Fibroblast of skin of left biceps (primary cell): ENCODE measurements at regions not wholly inside any gene's neighbourhood (a gene's known extent, or its start where the extent isn't known, plus 50 kb on each side); places are given as distances from the start of the nearest gene placed in this dataset.
"Not testable (repeated sequence)": the region's sequence is repeated elsewhere in the genome, so short reads cannot be mapped to it uniquely, and the experiment has no call there.

Source experiments
- DNase-seq, 2 experiments: peaks; one replicate each; pipeline ENCODE4 v3.0.0-alpha.2; 2013; ENCODE audit warnings: low read depth in 2 of 2

DNA sequence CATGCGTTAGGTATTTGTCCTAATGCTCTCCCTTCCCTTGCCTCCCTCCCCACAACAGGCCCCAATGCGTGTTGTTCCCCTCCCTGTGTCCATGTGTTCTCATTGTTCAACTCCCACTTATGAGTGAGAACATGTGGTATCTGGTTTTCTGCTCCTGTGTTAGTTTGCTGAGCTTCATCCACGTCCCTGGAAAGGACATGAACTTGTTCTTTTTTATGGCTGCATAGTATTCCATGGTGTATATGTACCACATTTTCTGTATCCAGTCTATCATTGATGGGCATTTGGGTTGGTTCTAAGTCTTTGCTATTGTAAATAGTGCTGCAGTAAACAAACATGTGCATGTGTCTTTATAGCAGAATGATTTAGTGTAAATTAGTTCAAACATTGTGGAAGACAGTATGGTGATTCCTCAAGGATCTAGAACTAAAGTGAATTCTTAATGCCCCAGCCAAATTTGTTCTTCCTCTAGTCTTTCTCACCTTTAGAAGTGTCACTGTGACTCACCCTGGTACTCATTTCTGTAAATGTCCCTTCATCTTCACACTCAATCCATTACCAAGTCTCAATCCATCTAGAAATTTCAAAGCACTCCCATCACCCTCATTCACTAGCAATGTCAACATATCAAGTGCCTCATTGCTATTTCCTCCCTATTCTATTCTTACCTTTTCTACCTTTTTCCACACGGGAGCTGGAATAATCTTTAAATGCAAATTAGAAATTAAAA is 123.9 kb downstream of the MREG start:
- not testable (repeated sequence) for DNase-seq

DNA sequence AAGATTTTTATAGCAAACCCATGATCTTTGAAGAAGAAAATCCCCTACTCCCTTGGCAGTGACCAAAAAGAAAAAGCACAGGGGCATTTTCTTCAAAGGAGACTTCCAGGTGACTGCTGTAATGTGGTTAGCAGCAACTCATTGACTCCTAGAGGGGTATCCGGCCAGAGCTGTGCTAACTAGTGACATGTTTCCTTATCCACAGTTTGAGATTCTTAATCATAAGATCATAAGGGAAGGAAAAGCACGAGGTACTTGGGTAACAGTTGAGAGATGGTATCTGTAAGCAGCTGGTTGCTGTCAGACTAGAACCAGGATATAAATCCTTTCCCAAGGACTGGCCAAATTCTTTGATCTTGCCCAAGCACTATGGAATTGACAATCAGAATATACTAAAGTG is 124.7 kb downstream of the MREG start:
- no peak for DNase-seq

- DNase-seq: no peak
Observed at GRCh38 chr2:215887303-215887702, 126.0 kb downstream of the MREG start.

DNA sequence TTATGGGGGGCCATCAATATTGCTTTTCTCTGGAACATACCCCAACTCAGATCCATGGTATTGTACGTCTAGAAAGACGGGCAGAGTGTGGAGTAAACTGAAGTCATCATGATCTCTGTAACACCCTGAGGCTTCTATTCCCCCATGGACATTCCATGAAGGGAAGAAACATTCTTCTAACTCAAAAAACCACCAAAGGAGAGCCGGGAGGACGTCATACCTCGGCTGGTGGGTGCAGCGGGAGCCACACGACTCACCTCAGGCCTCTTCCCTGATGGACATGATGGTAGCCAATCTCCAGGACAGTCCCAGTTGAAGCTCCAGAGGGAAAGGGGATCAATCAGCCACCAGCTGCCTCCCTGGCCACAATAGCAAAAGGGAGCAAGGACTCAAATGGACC is 127.3 kb downstream of the MREG start:
- DNase-seq: no peak

- DNase-seq: no peak
Observed at GRCh38 chr2:215885536-215885935, 127.8 kb downstream of the MREG start.

DNA sequence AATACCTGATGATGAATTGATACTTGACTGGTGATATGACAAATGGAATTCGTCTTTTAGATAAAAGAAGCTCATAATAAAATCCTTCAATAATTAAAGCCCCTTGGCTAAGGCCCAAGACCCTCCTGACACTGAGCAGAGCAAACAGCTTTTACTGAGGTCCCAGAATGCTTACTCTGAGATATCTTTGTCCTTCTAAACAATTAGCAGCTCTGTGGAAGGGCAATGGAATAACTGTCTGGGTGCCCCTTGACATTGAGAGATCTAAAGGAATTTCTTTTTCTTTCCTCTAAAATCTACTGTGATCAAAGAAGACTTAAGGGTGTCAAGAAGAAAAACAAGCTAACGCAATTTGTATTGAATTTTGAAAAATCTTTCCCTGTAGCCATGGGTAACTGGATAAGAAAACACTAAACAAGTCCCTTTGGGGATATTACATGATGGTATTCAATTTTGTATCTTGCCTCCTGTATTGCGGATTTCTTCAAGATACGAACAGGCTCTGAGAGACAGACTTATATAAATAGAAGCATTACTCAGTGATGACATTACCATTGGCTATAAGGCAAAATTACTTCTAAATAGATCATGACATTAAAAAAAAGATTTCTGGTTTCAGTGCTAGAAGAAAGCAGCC is 128.8 kb downstream of the MREG start:
- peak in 1 of 2 experiments; percentile 57 for DNase-seq

- no peak for DNase-seq
Observed at GRCh38 chr2:215883799-215884198, 129.6 kb downstream of the MREG start.

DNA sequence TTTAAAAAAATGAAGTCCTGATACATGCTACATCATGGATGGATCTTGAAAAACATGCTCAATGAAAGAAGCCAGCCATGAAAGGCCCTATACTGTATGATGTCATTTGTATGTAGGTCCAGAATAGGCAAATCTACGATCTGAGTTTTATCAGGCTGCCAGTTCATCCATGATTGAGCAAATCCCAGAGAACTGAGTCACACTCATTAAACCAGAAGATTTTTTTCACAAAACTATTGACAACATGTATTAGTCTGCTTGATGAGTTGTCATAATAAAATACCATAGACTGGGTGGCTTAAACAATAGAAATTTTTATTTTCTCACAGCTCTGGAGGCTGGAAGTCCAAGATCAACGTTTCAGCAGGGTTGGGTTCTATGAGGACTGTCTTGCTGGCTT is 130.7 kb downstream of the MREG start:
- DNase-seq: no peak

- DNase-seq: no peak
Observed at GRCh38 chr2:215881582-215881981, 131.8 kb downstream of the MREG start.

DNA sequence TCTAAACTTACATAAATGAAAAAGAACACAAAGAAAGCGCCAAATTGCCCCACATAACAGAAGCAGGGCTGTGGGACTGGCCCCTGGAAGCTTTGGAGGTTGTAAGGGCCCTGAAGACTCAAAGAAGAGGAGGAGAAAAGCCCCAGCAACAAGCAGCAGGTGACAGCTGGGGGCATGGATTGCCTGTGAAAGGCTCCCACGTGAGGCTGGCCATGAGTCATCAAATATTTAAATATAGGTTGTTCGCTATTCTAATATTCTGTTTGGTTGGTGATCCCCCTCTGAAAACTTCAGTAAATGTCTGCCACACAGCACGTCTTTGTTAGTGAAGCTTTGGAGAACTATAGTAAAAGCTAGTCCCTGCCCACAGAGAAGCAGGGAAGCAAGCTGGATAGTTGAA is 132.4 kb downstream of the MREG start:
- DNase-seq: no peak

GRCh38 chr2:215879977-215880940 is 133.1 kb downstream of the MREG start:
- DNase-seq: no peak

- no peak for DNase-seq
Observed at GRCh38 chr2:215879331-215879730, 134.0 kb downstream of the MREG start.

- DNase-seq: no peak
Observed at GRCh38 chr2:215878476-215879063, 134.8 kb downstream of the MREG start.

DNA sequence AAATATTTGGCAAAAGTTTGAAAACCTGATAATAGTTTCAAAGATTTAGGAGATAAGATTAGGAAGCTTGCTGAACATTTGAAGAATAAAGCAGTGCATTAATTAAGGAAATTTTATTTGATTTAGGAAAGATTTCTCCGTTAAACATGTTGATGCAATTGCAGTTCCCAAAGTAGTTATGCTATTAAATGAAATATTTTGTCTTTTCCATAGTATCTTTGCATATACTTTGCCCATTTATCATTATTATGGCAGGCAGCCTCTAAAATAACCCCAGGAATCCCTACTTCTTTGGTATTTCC is 136.5 kb downstream of the MREG start:
- no peak for DNase-seq

- DNase-seq: no peak
Observed at GRCh38 chr2:215876139-215876936, 137.0 kb downstream of the MREG start.

DNA sequence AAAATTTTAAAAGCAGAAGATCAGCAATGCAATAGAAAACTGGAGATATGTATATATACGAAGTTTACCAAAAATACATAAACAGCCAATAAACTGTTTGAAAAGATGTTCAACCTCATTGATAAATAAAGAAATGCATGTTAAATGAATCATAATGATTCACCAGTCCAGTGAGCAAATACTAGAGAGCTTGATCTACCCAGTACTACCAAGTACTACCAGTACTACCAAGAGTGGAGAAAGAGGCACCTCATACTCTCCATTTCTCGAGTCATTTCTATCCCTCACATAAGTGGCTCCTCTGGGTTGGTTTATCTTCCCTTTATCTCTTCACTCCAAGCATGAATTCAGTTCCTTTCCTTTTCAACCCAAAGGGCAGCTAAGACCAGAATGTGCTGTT is 138.9 kb downstream of the MREG start:
- no peak for DNase-seq

GRCh38 chr2:215870986-215871385 is 142.4 kb downstream of the MREG start:
- no peak for DNase-seq

DNA sequence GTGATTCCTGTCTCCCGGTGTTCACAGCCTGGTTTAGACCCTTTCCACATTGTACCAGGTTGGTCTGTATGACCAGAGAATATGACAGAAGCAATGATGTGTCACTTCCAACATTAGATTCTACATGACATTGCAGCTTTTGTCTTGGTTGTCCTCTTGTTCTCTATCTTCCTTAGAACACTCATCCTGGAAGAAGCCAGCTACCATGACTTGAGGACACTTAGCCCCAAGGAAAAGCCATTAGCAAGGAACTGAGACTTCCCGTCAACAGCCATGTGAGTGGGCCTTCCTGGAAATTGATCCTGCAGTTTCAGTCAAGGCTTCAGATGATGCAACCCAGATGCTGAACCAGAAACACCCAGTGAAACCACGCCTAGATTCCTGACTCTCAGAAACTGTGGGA is 143.3 kb downstream of the MREG start:
- peak; percentile 80 to 84 for DNase-seq

DNA sequence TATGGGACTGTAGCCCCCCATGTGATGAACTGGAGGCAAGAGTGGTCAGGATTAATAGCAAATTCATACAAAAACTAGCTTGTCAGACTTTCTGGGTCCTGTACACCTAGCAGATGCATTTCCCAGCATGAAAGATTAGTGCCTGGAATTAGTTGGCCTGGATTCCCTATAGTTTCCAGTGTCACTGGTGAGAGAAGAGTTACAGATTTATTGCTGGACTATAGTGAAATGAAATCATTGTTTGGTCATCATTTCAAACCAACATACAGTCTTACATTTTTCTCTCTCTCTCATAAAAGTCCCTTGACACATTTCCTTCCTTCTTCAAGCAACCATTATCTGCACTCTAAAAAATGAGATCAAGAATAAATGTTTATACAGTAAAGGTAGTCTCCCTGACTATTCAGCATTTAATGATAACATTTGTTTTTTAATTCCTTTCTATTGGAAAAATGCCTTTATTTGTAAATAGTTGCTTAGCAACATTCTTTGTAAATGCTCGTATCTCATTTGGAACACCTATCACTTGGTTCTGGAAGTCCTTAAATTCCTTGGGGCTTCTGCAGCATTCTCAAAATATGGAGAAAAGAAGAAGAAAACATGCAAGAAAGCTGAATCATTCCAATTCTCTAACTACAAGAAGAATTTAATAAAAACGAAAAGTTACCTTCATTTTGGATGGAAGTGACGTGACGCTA is 144.4 kb downstream of the MREG start:
- no peak for DNase-seq

DNA sequence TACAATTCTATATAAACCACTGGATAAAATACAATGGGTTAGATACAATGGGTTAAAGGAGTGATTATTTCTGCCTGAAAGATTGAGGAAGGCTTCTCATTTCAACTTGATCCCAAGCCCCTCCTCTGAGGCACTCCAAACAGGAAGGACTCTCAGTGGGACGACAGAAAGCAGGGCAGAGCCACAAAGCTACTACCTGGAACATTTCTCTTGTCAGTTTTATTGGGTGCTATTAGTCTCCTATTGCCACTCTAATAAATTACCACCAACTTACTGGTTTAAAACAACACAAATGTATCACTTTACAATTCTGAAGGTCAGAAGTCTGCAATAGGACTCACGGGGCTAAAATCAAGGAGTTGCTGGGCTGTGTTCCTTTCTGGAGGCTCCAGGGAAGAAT is 146.7 kb downstream of the MREG start:
- DNase-seq: no peak

- no peak for DNase-seq
Observed at GRCh38 chr2:215863687-215864086, 149.7 kb downstream of the MREG start.
